Hematopoietic multipotent progenitor cell (in vitro differentiated cells): ENCODE measurements at regions not wholly inside any gene's neighbourhood (a gene's known extent, or its start where the extent isn't known, plus 50 kb on each side); places are given as distances from the start of the nearest gene placed in this dataset.

Experiments used
- DNase-seq, 3 donors: peaks; one replicate each; pipeline ENCODE4 v3.0.0-alpha.2; 2011 to 2015; ENCODE audit warnings: low read depth in 2 of 3, low spot score in 2 of 3

DNA sequence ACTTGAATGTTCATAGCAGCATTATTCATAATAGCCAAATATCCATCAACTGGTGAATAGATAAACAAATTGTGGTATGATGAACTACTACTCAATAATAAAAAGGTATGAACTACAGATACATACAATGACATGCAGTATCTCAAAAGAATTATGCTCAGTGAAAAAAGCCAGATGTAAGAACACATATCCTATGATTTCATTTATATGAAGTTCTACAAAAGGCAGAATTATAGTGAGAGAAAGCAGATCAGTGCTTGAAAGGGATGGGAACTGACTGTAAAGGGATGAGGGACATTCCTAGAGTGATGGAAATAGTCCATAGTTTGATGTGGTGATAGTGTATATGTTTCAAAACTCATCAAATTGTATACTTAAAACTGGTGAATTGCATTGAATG is 339.0 kb downstream of the ENC1 start:
- DNase-seq = no peak

DNA sequence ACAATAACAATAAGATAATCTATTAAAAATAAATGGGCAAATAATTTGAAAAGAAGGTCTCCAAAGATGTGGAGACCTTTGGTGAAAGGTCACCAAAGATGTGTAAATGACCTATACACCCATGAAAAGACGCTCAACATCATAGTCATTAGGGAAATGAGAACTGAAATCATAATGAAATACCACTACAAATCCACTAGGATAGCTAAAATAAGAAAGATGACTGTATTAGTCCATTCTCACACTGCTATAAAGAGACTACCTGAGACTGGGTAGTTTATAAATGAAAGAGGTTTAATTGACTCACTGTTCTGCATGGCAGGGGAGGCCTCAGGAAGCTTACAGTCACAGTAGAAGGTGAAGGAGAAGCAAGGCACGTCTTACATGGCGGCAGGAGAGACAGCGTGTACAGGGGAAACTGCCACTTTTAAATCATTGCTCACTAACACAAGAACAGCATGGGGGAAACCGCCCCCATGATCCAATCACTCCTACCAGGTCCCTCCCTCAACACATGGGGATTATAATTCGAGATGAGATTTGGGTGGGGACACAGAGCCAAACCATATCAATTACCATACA is 339.6 kb downstream of the ENC1 start:
- DNase-seq = no peak

DNA sequence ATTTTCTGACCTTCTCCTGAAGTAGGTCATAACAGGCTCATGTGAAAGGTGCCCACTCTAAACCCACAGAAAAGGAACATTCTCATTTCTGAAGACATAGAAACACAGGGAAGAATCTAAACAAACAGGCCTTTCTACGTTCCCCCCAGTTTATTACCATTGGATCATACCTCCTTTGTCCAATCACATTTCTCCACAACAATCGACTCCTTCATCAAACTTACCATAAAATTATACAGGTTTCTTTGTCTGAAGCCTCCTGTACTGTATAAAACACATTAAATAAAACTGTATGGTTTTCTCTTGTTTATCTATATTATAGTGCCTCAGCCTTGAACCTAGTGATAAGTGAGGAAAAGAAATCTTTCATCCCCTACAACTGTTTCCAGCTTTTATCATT is 340.7 kb downstream of the ENC1 start:
- no peak for DNase-seq

DNA sequence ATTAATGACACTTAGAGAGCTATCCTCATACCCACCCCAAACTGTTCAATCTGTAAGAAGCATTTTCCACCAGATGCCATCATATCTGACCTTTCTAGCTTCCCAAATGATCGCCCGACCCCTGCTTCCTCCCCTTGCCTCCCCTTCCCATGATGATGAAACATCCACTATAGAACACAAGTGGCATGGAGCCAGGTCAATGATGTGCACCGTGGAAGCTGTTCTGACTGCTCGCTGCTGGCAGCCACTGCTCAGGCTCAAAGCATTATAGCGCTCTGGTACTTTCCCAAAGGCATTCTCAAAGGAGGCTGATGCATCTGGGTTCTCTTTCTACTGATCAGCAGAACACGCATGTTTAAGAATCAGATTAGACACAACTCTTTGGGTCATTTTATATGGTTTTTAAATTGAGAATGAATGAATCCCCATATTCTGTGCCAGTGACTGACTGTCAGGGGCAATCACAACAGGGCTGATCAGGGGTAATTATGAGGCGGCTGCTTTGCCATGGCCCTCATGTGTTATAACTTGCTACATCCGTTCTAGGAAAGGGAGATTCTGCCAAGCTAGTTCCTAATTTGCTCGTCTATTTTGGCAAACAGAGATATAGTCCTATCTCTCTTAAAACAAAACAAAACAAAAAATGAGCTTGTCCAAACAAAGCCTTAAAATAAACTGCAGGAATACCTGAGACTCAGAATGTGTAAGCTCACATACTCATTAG is 343.7 kb downstream of the ENC1 start:
- no peak for DNase-seq

DNA sequence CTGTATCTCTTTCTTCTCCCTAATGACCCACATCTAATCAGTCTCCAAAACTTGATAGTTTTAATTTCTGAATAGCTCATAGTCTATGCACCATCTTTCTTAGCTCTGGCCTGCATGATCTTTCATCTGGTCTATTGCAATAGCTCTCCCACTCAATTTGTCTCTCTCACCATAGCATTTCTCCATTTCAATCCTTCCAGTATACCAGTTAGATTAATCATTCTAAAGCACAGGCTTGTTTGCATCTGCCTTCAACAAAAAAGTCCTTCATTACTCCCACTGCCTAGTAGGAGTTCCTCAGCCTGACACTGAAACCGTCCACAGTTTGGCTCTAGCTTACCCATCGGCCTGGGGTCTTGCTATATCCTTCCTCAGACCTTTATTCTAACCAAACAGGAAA is 344.9 kb downstream of the ENC1 start:
- DNase-seq = no peak

DNA sequence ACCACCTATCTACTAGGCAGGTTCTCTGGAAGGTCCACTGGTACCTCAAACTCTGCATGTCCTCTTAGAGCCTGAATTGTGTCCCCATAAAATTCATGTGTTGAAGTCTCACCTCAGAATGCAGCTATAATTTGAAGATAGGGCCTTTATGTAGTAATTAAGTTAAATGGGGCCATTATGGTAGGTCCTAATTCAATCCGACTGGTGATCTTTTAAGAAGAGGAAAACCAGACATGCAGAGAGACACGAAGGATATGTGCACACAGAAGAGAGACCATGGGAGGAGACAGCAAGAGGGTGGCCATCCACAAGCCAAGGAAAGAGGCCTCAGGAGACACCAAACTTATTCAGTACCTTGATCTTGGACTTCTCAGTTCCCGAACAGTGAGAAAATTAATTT is 345.4 kb downstream of the ENC1 start:
- DNase-seq = no peak

DNA sequence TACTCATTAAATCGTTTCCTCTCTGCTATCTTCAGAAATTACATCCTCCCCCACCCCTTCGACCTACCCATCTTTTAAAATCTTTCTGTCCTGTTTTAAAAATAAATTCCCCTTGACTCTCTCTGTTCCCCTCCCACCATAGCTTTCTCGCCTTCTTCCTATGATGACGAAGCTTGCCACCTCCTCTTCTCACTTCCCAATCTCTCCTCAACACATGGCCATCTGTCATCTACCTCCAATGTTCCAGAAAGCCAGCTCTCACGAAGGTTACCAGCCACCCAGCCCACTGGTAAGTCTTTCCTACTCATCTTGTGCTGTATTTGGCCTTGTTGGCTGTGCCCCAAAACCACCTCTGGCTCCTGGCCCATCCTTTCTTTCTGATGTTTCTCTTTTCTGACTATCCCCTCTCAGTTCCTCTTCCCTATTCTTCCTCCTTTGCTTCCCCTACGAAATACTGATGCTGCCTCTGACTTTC is 346.3 kb downstream of the ENC1 start:
- DNase-seq = peak in 2 of 3 donors; percentile 28 to 55

DNA sequence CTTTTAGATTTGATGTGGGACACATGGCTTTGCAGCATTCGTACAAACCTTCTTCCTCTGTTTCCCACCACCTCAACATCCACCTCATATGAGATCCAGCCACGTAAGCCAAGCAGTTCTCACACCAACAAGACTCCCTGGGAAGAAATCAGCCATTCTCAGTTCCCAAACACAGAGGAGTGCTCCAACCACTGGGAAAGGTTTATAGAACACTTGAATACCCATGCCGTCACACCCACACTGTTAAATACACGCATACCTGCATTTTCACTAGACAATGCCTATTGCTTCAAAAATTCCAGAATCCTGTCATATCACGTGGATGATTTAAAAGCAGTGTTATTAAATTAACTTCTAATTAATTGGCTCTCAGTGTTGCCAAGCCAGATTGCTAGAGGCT is 347.3 kb downstream of the ENC1 start:
- no peak for DNase-seq

DNA sequence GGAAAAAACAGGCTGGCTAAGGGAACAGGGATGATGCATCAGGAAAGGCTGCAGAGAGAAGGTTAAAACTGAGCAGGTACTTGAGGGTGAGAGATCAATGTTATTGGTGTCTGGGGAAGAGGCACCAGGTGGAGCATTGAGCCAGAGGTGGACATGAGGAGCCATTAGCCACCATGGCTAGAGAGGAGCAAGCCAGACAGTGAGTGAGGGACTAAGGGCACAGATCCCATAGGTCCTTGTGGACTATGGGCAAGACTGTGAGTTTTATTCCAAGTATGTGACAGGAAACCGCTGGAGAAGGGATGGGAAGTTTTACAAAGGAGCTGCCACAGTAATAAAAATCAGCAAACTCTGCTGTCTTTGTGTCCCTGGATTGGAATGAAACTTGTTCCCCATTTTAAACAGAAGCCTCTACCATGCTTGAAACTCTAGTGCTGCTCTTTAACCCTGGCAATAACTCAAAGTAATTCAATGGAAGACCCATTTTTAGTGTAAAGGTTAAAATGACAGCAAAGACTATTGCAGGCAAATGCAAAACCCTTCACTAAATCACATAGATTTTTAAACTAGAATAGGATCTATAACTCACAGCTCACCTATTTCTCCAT is 349.8 kb downstream of the ENC1 start:
- DNase-seq = no peak

DNA sequence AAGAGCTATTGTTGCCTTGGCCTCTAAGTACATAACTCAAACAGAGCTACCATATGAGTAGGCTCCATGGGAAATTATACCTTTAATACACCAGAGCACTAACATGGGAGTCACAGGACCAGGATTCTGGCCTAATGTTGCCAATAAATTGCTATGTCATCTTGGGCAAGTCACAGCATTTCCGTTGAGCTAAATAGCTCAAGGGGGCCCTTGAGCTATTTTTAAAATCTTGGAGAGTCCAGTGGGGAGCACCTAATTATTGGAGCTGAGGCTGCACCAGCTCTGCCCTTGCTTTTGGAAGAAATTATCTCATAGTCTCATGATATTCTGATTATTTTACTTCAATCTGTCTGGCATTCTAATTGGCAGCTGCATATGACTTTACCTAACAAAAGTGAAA is 350.8 kb downstream of the ENC1 start:
- no peak for DNase-seq

DNA sequence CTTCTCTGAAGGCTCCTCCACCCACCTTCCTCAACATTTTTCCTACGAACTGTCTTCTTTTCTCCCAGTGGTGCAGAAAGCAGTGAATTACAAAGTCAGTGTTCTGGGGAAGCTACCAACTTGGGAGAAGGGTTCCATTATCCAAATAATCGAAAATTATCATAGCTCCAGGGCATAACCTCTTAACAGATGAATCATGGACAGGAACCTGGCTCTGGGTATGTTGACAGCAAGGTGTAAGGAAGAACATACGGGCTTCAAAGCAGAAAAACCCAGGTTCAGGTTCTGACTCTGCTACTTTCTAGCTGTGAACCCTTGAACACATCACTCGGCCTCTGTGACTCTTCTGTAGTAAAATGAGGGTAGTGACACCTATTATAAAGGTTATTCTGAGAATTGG is 351.3 kb downstream of the ENC1 start:
- DNase-seq = no peak

DNA sequence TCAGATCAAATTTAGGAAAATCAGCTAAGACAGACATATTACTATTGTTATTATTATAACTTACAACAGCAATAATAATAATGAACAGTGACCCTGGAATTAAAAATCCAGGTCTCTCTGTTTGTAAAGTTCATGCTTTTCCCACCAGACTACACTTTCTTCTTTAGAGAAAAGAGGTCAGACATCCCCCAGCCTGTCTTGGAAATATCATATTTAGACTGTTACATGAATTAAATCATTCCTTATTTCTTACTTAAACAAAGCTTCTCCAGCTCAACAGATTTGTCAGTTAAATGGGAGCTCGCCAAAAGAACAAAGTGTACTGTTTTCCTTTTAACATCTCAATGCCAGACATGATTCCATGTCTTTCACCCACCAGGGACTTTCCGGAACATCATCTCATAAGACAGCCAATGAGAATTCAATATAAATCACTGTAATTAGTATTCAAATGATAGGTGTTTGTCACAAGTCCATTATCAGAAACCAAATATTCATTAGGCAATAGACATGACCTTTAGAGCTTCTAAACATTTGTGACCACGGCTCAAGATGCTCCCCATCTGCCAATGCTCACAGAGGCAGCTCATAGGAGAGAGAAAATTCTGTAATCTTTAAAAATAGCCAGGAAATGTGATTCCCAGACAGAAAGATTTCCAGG is 351.9 kb downstream of the ENC1 start:
- no peak for DNase-seq

DNA sequence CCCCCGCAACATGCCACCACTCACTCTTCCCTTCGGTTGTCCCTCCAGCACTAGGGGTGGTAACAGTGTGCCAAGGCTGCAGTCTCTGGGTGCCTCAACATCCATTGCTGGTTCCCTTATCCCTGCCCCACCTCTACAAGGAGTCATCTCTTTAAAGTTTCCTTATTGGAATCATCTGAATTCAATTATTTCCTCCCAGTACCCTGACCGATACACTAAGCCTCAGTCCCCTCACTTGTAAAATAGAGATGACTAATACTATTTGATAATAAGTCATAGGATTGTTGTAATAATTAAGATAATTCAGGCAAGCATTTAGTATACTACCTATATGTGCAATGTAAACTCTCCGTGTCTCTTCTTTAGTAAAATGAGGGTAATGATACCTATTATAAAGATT is 352.5 kb downstream of the ENC1 start:
- DNase-seq = no peak

DNA sequence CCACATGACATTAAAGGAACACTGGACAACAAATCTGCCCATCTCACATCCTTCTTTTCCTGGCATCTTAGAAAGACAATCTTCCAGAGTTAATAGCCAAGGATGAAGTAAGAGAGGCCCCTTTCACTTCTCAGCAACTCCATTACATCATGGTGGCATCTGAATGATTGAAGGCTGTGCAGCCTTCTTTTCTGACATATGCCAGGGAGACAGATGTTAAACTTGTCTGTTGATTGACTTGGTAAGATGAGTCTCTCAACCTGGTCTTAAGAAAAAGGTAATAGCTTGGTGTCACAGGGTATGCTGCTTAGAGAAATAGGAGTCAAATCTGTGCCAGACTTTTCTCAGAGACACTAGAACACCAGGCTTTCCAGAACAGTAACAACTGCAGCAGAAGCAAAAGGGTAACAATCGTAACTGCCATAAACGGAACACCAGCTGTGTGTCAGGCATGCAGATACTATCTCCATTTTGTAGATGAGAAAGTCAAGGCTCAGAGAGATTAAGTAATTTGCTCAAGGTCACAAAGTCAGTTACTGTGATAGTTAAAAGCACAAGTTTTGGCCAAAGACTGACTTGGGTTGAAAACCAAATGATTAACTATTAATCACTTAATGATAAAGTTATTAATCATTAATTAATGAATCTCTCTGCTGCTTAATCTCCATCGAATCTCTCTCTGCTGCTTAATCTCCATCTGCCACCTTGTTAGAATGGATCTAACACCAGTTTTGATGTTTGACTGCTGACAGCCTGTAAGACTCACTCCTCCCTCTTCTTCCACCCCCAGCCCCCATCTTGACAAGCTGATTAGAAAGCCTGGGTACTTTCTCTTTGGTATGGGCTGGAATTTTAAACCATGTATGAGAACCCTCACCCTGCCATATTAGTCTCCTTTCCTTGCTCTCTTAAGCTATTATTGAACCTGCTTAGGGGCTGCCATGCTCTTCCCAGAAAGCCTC is 353.5 kb downstream of the ENC1 start:
- DNase-seq = no peak

DNA sequence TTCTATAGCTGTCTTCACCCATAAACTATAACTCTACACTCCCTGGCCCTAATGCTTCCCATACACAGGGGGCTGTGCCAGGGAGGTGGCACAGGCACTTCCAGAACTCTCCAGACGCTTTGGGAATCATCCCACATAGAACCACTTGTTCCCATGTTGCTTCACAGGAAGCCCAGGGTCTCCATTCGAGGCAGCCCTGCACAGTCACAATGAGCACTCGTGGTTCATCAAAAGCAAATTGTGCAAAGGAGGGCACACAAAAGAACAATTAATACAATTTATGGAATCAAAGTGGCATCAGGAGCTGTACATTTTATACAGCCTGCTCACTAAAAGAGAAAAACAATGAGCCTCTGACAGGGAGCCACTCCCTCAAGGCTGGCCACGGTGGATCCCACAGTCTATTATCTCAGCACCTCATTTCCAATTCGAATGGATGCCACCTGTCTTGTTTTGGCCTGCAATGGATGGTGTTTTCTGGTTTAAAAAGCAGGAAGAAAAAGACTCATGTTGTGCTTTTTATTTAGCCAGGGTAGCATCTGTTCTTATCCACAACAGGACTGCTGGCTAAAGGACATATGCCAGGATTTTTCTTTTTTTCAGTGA is 354.8 kb downstream of the ENC1 start:
- no peak for DNase-seq

DNA sequence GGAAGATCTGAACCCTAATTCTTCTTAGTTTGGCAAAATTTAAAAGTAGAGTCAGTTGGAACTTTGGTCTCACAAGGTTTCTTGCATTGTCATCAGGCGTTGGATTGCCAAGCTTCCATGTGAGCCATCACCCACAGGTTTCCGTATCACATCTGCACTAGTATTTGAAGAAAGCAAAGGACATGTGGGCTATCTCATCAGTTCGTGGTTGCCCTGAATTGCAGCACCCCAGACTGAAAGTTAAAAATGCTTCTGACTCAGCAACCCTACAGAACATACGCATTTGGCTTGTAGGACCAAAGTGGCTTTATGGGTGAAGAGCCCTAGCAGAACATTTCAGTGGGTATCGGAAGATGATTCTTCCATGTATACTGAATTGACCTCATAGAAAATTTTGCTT is 358.0 kb downstream of the ENC1 start:
- no peak for DNase-seq

DNA sequence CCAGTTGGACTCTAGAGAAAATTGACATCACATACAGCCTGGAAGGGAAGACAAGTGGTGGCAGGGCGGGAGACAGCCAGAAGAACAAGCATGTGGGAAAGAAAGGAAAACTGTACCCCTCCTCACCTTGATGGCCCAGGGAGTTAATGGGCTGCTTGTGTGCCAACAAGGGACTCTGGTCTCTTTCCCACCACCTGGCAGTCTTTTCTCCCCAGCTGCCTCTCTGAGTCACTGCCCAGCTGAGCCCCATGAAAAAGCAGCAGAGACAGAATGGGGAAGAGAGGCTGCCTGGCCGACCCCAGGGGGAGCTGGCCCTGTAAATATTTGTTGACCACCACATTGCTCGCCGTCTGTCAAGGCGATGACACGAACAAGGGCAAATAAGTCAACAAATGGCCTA is 359.4 kb downstream of the ENC1 start:
- DNase-seq = no peak

DNA sequence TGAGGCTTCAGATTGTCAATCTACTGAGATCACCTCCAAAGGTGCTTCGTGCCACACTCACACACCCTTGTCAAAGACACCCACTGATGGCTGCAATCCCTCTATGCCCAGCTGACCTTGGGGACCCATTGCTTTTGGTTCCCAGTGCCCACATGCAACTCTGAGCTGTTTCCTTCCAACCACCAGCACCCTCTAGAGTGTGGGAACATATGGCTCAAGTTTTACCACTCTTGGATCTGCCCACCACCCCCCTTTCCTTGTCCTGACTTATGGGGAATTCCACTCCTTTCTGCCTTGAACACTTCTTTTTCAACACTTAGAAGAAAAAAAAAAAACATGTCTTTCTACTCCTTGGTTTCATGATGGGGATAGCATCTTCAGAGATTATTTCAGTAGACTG is 360.2 kb downstream of the ENC1 start:
- DNase-seq = no peak

DNA sequence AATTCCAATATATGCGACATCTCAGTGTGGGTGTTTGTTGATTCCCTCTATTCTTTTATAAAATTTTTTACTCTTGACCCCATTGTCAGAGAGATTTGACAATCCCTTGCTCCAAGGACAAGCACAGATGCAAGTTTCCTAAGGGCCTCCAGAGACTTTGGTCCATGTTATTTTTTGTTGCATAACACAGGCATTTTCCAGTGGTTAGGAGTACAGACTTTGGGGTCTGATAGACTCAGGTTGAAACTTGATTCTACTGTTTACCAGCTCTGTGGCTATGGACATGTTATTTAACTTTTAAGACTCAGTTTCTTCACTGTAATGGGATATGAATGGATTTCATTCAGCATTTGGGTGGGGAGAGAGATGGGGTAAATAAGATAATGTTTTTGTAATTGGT is 361.3 kb downstream of the ENC1 start:
- DNase-seq = no peak

DNA sequence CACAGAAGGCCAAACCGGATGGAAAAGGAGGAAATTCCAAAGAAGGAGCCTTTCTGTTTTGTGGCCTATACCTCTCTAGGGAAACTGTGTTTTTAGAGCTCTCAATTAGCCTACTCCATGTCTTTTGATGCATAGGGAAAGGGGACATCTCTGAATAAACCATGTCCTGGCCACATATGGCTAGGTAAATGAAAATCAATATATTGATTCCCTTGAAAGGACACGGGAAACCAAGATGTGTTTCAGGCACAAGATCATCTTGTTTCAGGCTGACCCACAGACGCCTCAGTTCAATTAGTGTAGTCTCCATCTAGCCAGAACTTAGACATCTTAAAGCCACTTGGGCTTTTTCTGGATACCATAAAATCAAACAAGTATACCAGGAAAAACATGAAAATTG is 363.1 kb downstream of the ENC1 start:
- DNase-seq = no peak
